CD4-positive, alpha-beta T cell (primary cell): ENCODE measurements at regions not wholly inside any gene's neighbourhood (a gene's known extent, or its start where the extent isn't known, plus 50 kb on each side); places are given as distances from the start of the nearest gene placed in this dataset.

Experiments used
- ATAC-seq: fragments of 200-7000 bp; cut with Tn5 transposase; one replicate; pipeline ENCODE4 v1.10.0; 2022; ENCODE audit warnings: mild to moderate bottlenecking; ENCODE audit not compliant: poor library complexity
- CTCF ChIA-PET: fragments of 350-600 bp; sonication (Branson Sonifier 250); formaldehyde crosslinking; loops from one replicate; lab custom pipeline; 2021; ENCODE audit warnings: antibody characterized with exemption, inconsistent platforms; lab: Charles Lee
- POLR2A ChIA-PET: fragments of 350-600 bp; sonication (Branson Sonifier 250); formaldehyde crosslinking; loops from one replicate; lab custom pipeline; 2021; ENCODE audit warnings: antibody characterized with exemption, inconsistent platforms; lab: Charles Lee
- DNase-seq, 14 experiments: peaks; one replicate each; pipeline ENCODE4 v3.0.0-alpha.2; 2013 to 2020; ENCODE audit warnings: mixed read lengths in 2 of 14
- H3K27ac ChIP-seq, 2 donors: one replicate each; pipeline versions ENCODE4 v1.5.1 to v1.7.0; 2013; ENCODE audit warnings: low read length in 2 of 2, low read depth in 1 of 2, mild to moderate bottlenecking in 1 of 2
- H3K27me3 ChIP-seq, 2 experiments: 1 replicate in 1 of 2; 2 replicates in 1 of 2; pipeline versions ENCODE4 v1.6.1 to v1.7.0; 2013; ENCODE audit warnings: low read length in 2 of 2, control low read depth in 1 of 2, mild to moderate bottlenecking in 1 of 2, moderate library complexity in 1 of 2; ENCODE audit not compliant: insufficient read depth in 2 of 2, control insufficient read depth in 1 of 2
- H3K36me3 ChIP-seq: one replicate; pipeline ENCODE4 v1.6.1; 2013; ENCODE audit warnings: low read length, control low read depth; ENCODE audit not compliant: insufficient read depth
- H3K4me1 ChIP-seq: one replicate; pipeline ENCODE4 v1.6.1; 2013; ENCODE audit warnings: low read length, control low read depth; ENCODE audit not compliant: insufficient read depth
- H3K4me3 ChIP-seq: one replicate; pipeline ENCODE4 v1.5.1; 2013; ENCODE audit warnings: mild to moderate bottlenecking, low read length, moderate library complexity
- H3K9me3 ChIP-seq, 2 experiments: 1 replicate in 1 of 2; 2 replicates in 1 of 2; pipeline versions ENCODE4 v1.6.1 to v1.7.0; 2013; ENCODE audit warnings: low read length in 2 of 2, mild to moderate bottlenecking in 2 of 2, control low read depth in 1 of 2, moderate library complexity in 1 of 2; ENCODE audit not compliant: control insufficient read depth in 1 of 2, insufficient read depth in 1 of 2
- H3K27ac Mint-ChIP-seq: one replicate; pipeline ENCODE4 v1.8.0; 2020; ENCODE audit warnings: mixed read lengths
- H3K27me3 Mint-ChIP-seq: one replicate; pipeline ENCODE4 v1.8.0; 2021; ENCODE audit warnings: mixed read lengths
- H3K36me3 Mint-ChIP-seq: one replicate; pipeline ENCODE4 v1.8.0; 2021; ENCODE audit warnings: low read depth, mixed read lengths
- H3K4me1 Mint-ChIP-seq: one replicate; pipeline ENCODE4 v1.8.0; 2021; ENCODE audit warnings: low read depth, mixed read lengths
- H3K4me3 Mint-ChIP-seq: one replicate; pipeline ENCODE4 v1.8.0; 2020; ENCODE audit warnings: mild to moderate bottlenecking, mixed read lengths
- H3K9me3 Mint-ChIP-seq: one replicate; pipeline ENCODE4 v1.8.0; 2020; ENCODE audit warnings: mixed read lengths
- intact Hi-C, 2 experiments: fragments of 100-400 bp; cut with DNase I in 1 of 2; cut with micrococcal nuclease in 1 of 2; formaldehyde crosslinking; loops; one replicate each; pipeline versions ENCODE4 v1.15.1 to v1.9.0; 2023 to 2025; cut with DNase I, micrococcal nuclease
- TF ChIP-seq, protein P1 (sequence below): fragments of 200-600 bp; IDR thresholded peaks from one replicate; pipeline ENCODE4 v1.8.0; 2022; ENCODE audit warnings: antibody characterized with exemption, mild to moderate bottlenecking

DNA sequence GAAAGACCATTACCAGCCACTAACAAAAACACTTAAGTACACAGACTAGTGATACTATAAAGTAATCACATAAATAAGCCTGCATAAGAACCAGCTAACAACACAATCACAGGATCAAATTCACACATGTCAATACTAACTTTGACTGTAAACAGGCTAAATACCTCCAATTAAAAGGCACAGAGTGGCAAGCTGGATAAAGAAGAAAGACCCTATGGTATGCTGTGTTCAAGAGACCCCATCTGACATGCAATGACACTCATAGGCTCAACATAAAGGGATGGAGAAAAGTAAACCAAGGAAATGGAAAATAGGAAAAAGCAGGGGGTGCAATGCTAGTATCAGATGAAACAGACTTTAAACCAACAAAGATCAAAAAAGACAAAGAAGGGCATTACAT is 631.8 kb upstream of the NOX3 start:
- CTCF ChIA-PET, result no interaction called here
- POLR2A ChIA-PET, result no interaction called here
- no peaks in the 10 kb centered on the region for H3K27me3 ChIP-seq
- H3K36me3 Mint-ChIP-seq, result peaks cover 48% of the 10 kb centered on the region
- ATAC-seq (no peak), DNase-seq (no peak)
- peaks cover 10 to 41% of the 10 kb centered on the region in 2 experiments for H3K9me3 ChIP-seq
- H3K4me1 ChIP-seq, result no peaks in the 10 kb centered on the region
- no peak overlapping the region for H3K27ac Mint-ChIP-seq
- TF ChIP-seq, protein P1, sequence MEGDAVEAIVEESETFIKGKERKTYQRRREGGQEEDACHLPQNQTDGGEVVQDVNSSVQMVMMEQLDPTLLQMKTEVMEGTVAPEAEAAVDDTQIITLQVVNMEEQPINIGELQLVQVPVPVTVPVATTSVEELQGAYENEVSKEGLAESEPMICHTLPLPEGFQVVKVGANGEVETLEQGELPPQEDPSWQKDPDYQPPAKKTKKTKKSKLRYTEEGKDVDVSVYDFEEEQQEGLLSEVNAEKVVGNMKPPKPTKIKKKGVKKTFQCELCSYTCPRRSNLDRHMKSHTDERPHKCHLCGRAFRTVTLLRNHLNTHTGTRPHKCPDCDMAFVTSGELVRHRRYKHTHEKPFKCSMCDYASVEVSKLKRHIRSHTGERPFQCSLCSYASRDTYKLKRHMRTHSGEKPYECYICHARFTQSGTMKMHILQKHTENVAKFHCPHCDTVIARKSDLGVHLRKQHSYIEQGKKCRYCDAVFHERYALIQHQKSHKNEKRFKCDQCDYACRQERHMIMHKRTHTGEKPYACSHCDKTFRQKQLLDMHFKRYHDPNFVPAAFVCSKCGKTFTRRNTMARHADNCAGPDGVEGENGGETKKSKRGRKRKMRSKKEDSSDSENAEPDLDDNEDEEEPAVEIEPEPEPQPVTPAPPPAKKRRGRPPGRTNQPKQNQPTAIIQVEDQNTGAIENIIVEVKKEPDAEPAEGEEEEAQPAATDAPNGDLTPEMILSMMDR, result no peak
- intact Hi-C loops, result no loop called here
- H3K27ac ChIP-seq, result no peak overlapping the region
- no peaks in the 10 kb centered on the region for H3K36me3 ChIP-seq
- H3K9me3 Mint-ChIP-seq, result peaks cover 26% of the 10 kb centered on the region
- no peak overlapping the region for H3K4me3 ChIP-seq
- H3K4me1 Mint-ChIP-seq, result no peaks in the 10 kb centered on the region
- no peaks in the 10 kb centered on the region for H3K27me3 Mint-ChIP-seq
- no peak overlapping the region for H3K4me3 Mint-ChIP-seq

DNA sequence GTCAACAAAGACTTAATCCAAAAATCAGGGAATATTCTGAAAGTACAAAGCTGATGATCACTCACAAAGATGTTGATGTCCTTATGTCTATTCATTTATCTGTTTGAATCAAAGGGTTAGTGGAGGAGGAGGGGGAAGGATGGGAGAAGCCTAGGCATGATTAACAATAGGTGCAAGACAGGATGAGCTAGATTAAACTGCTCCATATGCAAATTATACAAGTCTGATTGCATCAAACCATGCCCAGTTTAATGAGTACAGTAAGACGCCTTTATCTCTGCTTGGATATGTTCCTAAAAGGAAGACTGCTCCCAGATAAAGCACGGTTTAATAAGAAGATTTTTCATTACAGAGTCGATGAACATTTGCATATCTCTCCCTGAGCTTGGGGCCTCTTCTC is 626.4 kb upstream of the NOX3 start:
- H3K27me3 ChIP-seq, result no peaks in the 10 kb centered on the region
- Mint-ChIP-seq H3K4me3 (no peak overlapping the region), H3K36me3 (peaks cover 4% of the 10 kb centered on the region), H3K27me3 (no peaks in the 10 kb centered on the region), H3K27ac (no peak overlapping the region), H3K4me1 (no peaks in the 10 kb centered on the region), H3K9me3 (peaks cover 4% of the 10 kb centered on the region)
- ATAC-seq, result no peak
- no peaks in the 10 kb centered on the region for H3K36me3 ChIP-seq
- peaks cover 4 to 11% of the 10 kb centered on the region in 2 experiments for H3K9me3 ChIP-seq
- intact Hi-C loops, result no loop called here
- TF ChIP-seq, protein P1, result no peak
- ChIA-PET CTCF (no interaction called here), POLR2A (no interaction called here)
- no peaks in the 10 kb centered on the region for H3K4me1 ChIP-seq
- DNase-seq, result no peak
- H3K27ac ChIP-seq, result no peak overlapping the region
- no peak overlapping the region for H3K4me3 ChIP-seq

DNA sequence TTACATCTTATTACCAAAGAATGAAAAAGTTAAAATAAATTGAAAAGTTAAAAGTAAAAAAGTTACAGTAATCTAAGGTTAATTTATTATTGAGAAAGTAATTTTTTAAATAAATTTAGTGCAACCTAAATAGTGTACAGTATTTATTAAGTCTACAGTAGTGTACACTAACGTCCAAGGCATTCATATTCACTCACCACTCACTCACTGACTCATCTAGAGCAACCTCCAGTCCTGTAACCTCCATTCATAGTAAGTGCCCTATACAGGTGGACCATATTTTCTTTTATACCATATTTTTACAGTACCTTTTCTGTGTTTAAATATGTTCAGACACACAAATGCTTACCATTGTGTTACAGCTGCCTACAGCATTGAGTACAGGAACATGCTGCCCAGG is 624.7 kb upstream of the NOX3 start:
- ChIA-PET POLR2A (no interaction called here), CTCF (no interaction called here)
- Mint-ChIP-seq H3K4me3 (no peak overlapping the region), H3K27ac (no peak overlapping the region), H3K27me3 (no peaks in the 10 kb centered on the region), H3K36me3 (no peaks in the 10 kb centered on the region), H3K9me3 (peaks cover 2% of the 10 kb centered on the region), H3K4me1 (no peaks in the 10 kb centered on the region)
- intact Hi-C loops, result no loop called here
- DNase-seq (no peak), ATAC-seq (no peak)
- TF ChIP-seq, protein P1, result no peak
- Histone ChIP-seq H3K36me3 (no peaks in the 10 kb centered on the region), H3K9me3 (peaks cover 0 to 6% of the 10 kb centered on the region in 2 experiments), H3K4me3 (no peak overlapping the region), H3K27ac (no peak overlapping the region), H3K27me3 (no peaks in the 10 kb centered on the region), H3K4me1 (no peaks in the 10 kb centered on the region)
